ENCODE measurements at regions not wholly inside any gene's neighbourhood (a gene's known extent, or its start where the extent isn't known, plus 50 kb on each side); places are given as distances from the start of the nearest gene placed in this dataset.

DNA sequence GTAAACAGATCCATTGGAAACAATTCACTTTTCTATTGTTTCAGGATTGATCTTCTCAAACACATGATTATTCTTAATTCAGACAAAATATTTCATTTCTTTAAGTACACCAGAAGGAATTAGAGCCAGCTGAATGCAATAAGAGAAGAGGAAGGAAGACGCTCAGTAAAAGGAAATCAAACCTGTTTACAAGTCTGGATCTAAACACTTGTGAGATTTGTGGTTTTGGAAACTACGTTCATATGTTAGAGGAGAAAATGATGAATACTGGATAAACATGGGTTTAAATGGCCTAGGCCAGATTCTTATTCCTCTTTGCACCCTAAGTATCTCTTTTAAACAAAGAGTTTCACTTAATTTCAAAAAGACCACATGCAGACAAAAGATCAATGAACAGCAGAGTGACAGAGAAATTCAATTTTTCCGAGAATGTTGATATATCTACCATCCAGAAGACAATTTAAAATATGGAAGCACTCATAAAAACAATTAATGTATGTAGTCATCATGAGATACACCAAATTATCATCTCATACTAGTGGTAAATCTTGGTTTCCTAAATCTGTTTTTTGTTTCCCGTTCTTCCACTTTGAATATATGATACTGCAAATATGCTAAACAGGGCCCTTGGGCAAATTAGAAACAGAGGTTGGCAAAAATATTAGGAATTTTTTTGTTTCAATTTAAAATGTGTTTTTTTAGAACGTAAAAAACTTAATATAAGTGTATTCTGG is 703.5 kb upstream of the CITED2 start:
- ATAC-seq (no peak), DNase-seq (ENCODE audit: extremely low read depth in 1 of 4, low spot score in 3 of 4) (no peak), FAIRE-seq (no peak)
- no peaks in the 10 kb centered on the region for H3K36me3 ChIP-seq (ENCODE audit: control insufficient read depth, insufficient read depth, low read length)
- H3K4me2 ChIP-seq (ENCODE audit: insufficient read depth, low read length) = no peak overlapping the region
- H3K27ac ChIP-seq (ENCODE audit: extremely low read depth, low read depth, low read length) = no peak overlapping the region
- intact Hi-C loops (cut with micrococcal nuclease) (no loop called here), in situ Hi-C loops (cut with MboI) (no loop called here)
- H3K4me1 ChIP-seq (replicated peaks in 1 of 2; ENCODE audit: control insufficient read depth in 2 of 2, insufficient read depth in 2 of 2, low read length in 2 of 2) = no peaks in the 10 kb centered on the region
- no peak overlapping the region for H3K4me3 ChIP-seq
- ChIA-PET CTCF (ENCODE audit: low intra/inter-chr PET ratio) (no interaction called here), POLR2A (interaction anchor here (1.3 kb wide), 1 partner anchor 12 kb away, joined by 3 read pairs; no protein-coding TSS in a partner anchor)
- no peaks in the 10 kb centered on the region for H3K79me2 ChIP-seq (ENCODE audit: control insufficient read depth, insufficient read depth, low read length)
- no peak overlapping the region for H3K9ac ChIP-seq (ENCODE audit: insufficient read depth in 1 of 2, low read depth in 2 of 2, low read length in 2 of 2)
- no peaks in the 10 kb centered on the region for H3K9me3 ChIP-seq (replicated peaks; ENCODE audit: control insufficient read depth, insufficient read depth, low read depth, low read length)
- no TSS peak for BruUV-seq (replicated peaks)
- no peak overlapping the region for H2AFZ ChIP-seq (ENCODE audit: low read depth, low read length)
- H4K20me1 ChIP-seq (replicated peaks; ENCODE audit: control insufficient read depth, insufficient read depth, low read length) = no peaks in the 10 kb centered on the region
- no peaks in the 10 kb centered on the region for H3K27me3 ChIP-seq (ENCODE audit: control insufficient read depth in 2 of 2, insufficient read depth in 2 of 2, low read length in 2 of 2)
- H3K9me1 ChIP-seq (ENCODE audit: control insufficient read depth, insufficient read depth, low read length) = no peaks in the 10 kb centered on the region
- WGBS (ENCODE audit: insufficient coverage, low coverage, missing lambda C conversion rate) = 9% methylated on average over 5 of the region's 5 CpGs
- TF ChIP-seq, protein P1, sequence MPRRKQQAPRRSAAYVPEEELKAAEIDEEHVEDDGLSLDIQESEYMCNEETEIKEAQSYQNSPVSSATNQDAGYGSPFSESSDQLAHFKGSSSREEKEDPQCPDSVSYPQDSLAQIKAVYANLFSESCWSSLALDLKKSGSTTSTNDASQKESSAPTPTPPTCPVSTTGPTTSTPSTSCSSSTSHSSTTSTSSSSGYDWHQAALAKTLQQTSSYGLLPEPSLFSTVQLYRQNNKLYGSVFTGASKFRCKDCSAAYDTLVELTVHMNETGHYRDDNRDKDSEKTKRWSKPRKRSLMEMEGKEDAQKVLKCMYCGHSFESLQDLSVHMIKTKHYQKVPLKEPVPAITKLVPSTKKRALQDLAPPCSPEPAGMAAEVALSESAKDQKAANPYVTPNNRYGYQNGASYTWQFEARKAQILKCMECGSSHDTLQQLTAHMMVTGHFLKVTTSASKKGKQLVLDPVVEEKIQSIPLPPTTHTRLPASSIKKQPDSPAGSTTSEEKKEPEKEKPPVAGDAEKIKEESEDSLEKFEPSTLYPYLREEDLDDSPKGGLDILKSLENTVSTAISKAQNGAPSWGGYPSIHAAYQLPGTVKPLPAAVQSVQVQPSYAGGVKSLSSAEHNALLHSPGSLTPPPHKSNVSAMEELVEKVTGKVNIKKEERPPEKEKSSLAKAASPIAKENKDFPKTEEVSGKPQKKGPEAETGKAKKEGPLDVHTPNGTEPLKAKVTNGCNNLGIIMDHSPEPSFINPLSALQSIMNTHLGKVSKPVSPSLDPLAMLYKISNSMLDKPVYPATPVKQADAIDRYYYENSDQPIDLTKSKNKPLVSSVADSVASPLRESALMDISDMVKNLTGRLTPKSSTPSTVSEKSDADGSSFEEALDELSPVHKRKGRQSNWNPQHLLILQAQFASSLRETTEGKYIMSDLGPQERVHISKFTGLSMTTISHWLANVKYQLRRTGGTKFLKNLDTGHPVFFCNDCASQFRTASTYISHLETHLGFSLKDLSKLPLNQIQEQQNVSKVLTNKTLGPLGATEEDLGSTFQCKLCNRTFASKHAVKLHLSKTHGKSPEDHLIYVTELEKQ (CRISPR knock-in tag; IDR thresholded peaks at IDR 0.05) = no peak
- TF ChIP-seq ARNT (IDR thresholded peaks at IDR 0.05) = no peak
- TF ChIP-seq JUND (IDR thresholded peaks at IDR 0.05; ENCODE audit: borderline replicate concordance, low read depth, low read length) = no peak
- TF ChIP-seq JUND (tag; IDR thresholded peaks at IDR 0.05; ENCODE audit: borderline replicate concordance, low read depth, low read length) = no peak
- no peak for TF ChIP-seq PTTG1 (tag; IDR thresholded peaks at IDR 0.05; ENCODE audit: low read depth)
- TF ChIP-seq, protein P2, sequence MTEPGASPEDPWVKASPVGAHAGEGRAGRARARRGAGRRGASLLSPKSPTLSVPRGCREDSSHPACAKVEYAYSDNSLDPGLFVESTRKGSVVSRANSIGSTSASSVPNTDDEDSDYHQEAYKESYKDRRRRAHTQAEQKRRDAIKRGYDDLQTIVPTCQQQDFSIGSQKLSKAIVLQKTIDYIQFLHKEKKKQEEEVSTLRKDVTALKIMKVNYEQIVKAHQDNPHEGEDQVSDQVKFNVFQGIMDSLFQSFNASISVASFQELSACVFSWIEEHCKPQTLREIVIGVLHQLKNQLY (CRISPR knock-in tag; conservative IDR thresholded peaks at IDR 0.05) = no peak
- TF ChIP-seq TBL1XR1 (IDR thresholded peaks at IDR 0.05; ENCODE audit: low read length in 2 of 2) = no peak
- TF ChIP-seq SP2 (IDR thresholded peaks at IDR 0.05; ENCODE audit: extremely low read depth, low read depth, low read length, poor library complexity, severe bottlenecking) = no peak

Measured in K562 (cell line).